GM12878 (cell line): ENCODE measurements at regions not wholly inside any gene's neighbourhood (a gene's known extent, or its start where the extent isn't known, plus 50 kb on each side); places are given as distances from the start of the nearest gene placed in this dataset.

Experiments
- ATAC-seq: fragments of 200-7000 bp; cut with Tn5 transposase; 3 replicates; pipeline ENCODE4 v1.9.1; 2020; ENCODE audit warnings: mild to moderate bottlenecking, moderate library complexity
- BruUV-seq: library from RNA; stranded (reverse); fragments of 400-500 nt; replicated peaks from 2 replicates; lab custom pipeline; 2021; lab: Mats Ljungman, UMichigan
- CTCF ChIA-PET: fragments of 300-600 bp; sonication (Branson Sonifier 250); formaldehyde crosslinking; extraction: SDS; loops from one replicate; lab custom pipeline; 2021; ENCODE audit warnings: inconsistent platforms; lab: Yijun Ruan, JAX
- POLR2A ChIA-PET: fragments of 350-600 bp; formaldehyde crosslinking; extraction: SDS; loops from one replicate; lab custom pipeline; 2021; ENCODE audit warnings: inconsistent platforms; lab: Charles Lee
- RAD21 ChIA-PET: fragments of 300-600 bp; sonication (Branson Sonifier 250); formaldehyde crosslinking; loops from one replicate; lab custom pipeline; 2023; ENCODE audit warnings: antibody characterized with exemption; ENCODE audit not compliant: unreplicated experiment; lab: Charles Lee
- SMC1A ChIA-PET: fragments of 300-600 bp; sonication (Branson Sonifier 250); formaldehyde crosslinking; loops from one replicate; lab custom pipeline; 2023; ENCODE audit not compliant: unreplicated experiment, uncharacterized antibody; lab: Charles Lee
- DNase-seq: peaks from one replicate; pipeline ENCODE4 v3.0.0-alpha.2; 2011; ENCODE audit warnings: low read depth, low spot score
- FAIRE-seq: peaks from 3 replicates; lab custom pipeline; 2011; peaks lifted over from hg19 to GRCh38; lab: Jason Lieb, UNC
- H2AFZ ChIP-seq: 2 replicates; pipeline ENCODE4 v1.6.0; 2011; ENCODE audit warnings: low read depth, low read length, control low read depth; ENCODE audit not compliant: control insufficient read depth
- H3K27ac ChIP-seq: 2 replicates; pipeline ENCODE4 v1.5.1; 2011; ENCODE audit warnings: control low read depth; ENCODE audit not compliant: control insufficient read depth, insufficient read depth
- H3K27me3 ChIP-seq, 2 experiments: replicated peaks in 1 of 2; 2 replicates each; pipeline versions ENCODE4 v1.6.0 to v1.6.1; 2011; ENCODE audit warnings: low read length in 1 of 2; ENCODE audit not compliant: control insufficient read depth in 2 of 2, insufficient read depth in 2 of 2
- H3K36me3 ChIP-seq, 2 experiments: 2 replicates each; pipeline ENCODE4 v1.5.1; 2011; ENCODE audit warnings: low read length in 1 of 2; ENCODE audit not compliant: control insufficient read depth in 2 of 2, insufficient read depth in 2 of 2
- H3K4me1 ChIP-seq: 2 replicates; pipeline ENCODE4 v1.6.1; 2011; ENCODE audit warnings: mild to moderate bottlenecking, low read length, moderate library complexity, mixed read lengths; ENCODE audit not compliant: control insufficient read depth, insufficient read depth
- H3K4me2 ChIP-seq: 2 replicates; pipeline ENCODE4 v1.6.0; 2011; ENCODE audit warnings: control low read depth; ENCODE audit not compliant: control insufficient read depth, insufficient read depth
- H3K4me3 ChIP-seq: fragments of 200-600 bp; sonication (generic); 2 replicates; pipeline ENCODE4 v1.5.1; 2016
- H3K79me2 ChIP-seq: 2 replicates; pipeline ENCODE4 v1.6.0; 2011; ENCODE audit warnings: low read length; ENCODE audit not compliant: control insufficient read depth, insufficient read depth
- H3K9ac ChIP-seq: 2 replicates; pipeline ENCODE4 v1.8.0; 2011; ENCODE audit warnings: low read length, control low read depth, mixed read lengths; ENCODE audit not compliant: control insufficient read depth, insufficient read depth
- H3K9me3 ChIP-seq: replicated peaks from 3 replicates; pipeline ENCODE4 v1.5.1; 2011; ENCODE audit warnings: mild to moderate bottlenecking, low read length; ENCODE audit not compliant: control insufficient read depth, insufficient read depth
- H4K20me1 ChIP-seq: 2 replicates; pipeline ENCODE4 v1.6.0; 2011; ENCODE audit not compliant: control insufficient read depth, insufficient read depth
- CTCF ChIP-seq, 3 experiments: IDR thresholded peaks in 2 of 3; conservative IDR thresholded peaks in 1 of 3; 2 replicates each; pipeline ENCODE4 v1.5.1; 2011; ENCODE audit warnings: low read depth in 3 of 3, low read length in 3 of 3, mild to moderate bottlenecking in 3 of 3, control low read depth in 2 of 3, moderate library complexity in 2 of 3, inconsistent platforms in 1 of 3, mixed read lengths in 1 of 3; ENCODE audit not compliant: control insufficient read depth in 2 of 3, insufficient read depth in 1 of 3; ENCODE audit errors: extremely low read depth in 1 of 3
- KDM1A ChIP-seq: fragments of 200-600 bp; sonication (generic); IDR thresholded peaks from 2 replicates; pipeline ENCODE4 v1.6.1; 2016; ENCODE audit warnings: borderline replicate concordance
- MTA2 ChIP-seq: fragments of 450-650 bp; IDR thresholded peaks from 2 replicates; pipeline ENCODE4 v1.6.1; 2016; ENCODE audit warnings: low read depth, mild to moderate bottlenecking, moderate library complexity
- SREBF2 ChIP-seq: IDR thresholded peaks from 2 replicates; pipeline ENCODE4 v1.6.1; 2012; ENCODE audit warnings: mild to moderate bottlenecking, low read length
- TAF1 ChIP-seq: IDR thresholded peaks from 2 replicates; pipeline ENCODE4 v1.6.1; 2011; ENCODE audit warnings: mild to moderate bottlenecking, low read depth, low read length, borderline replicate concordance
- ZSCAN29 ChIP-seq: fragments of 450-650 bp; IDR thresholded peaks from 2 replicates; pipeline ENCODE4 v1.6.1; 2017; ENCODE audit warnings: mild to moderate bottlenecking, moderate library complexity
- WGBS: methylation state at CpG from one replicate; pipeline ENCODE4 v1.1.6; 2016; ENCODE audit warnings: low lambda C conversion rate; ENCODE audit not compliant: insufficient replicate concordance, insufficient coverage; ENCODE audit errors: missing lambda C conversion rate; 5-methylcytosine and 5-hydroxymethylcytosine counted together
- in situ Hi-C: fragments of 300-500 bp; cut with MboI; formaldehyde crosslinking; loops from 9 replicates; pipeline ENCODE4 v1.14.3; 2018; ENCODE audit warnings: mixed read lengths
- intact Hi-C: fragments of 100-400 bp; cut with micrococcal nuclease; formaldehyde crosslinking; loops from one replicate; pipeline ENCODE4 v1.14.2; 2022; ENCODE audit not compliant: unreplicated experiment

DNA sequence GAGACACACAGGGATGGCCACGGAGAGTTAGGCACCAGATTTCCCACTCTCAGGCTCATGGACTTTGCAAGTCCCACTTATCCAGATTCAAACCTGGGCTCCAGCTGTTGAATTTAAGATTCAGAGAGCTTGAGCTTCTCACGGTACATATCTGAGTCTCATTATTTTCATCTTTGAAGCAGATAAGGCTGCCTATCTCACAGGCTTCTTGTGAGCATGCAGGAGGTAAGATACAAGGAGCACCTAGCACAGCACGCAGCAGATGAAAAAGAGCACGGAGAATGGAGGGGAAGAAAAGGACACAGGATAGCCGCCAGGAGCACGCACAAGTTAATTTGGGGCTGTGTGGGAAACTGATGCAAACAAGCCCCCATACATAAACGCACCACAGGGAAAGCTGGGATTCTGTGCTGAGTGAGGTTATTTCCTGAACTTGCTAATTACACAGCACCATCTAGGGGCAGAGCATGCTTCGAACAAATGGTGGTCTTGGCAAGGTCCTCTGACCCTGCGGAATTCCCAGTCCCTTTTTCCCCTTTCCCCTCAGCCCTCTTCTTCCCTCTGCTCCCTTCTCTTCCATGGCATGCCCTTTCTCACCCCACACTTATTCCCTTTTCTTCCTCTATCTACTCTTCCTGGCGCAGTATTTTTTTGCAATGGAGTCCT lies 134.7 kb upstream of the VANGL1 start:
- H3K4me1 ChIP-seq = no peaks in the 10 kb centered on the region
- no peak for TF ChIP-seq KDM1A
- no peak for TF ChIP-seq SREBF2
- no peak for TF ChIP-seq ZSCAN29
- TF ChIP-seq TAF1 = no peak
- no peak for TF ChIP-seq MTA2
- peak; percentile 26 to 33 (median 27); a peak in 4 of 6 replicates for TF ChIP-seq CTCF (IDR thresholded peaks at IDR 0.05 in 2 of 3, conservative IDR thresholded peaks at IDR 0.05 in 1 of 3; ENCODE audit: control insufficient read depth in 2 of 3, extremely low read depth in 1 of 3, insufficient read depth in 1 of 3, low read depth in 3 of 3, low read length in 3 of 3)
- TF ChIP-seq, all 136 proteins: peak for 1
- Histone ChIP-seq H2AFZ (no peak overlapping the region), H4K20me1 (no peaks in the 10 kb centered on the region), H3K36me3 (no peaks in the 10 kb centered on the region), H3K27ac (no peak overlapping the region), H3K9ac (no peak overlapping the region), H3K4me3 (no peak overlapping the region), H3K27me3 (no peaks in the 10 kb centered on the region; a peak in 1 of 4 replicates), H3K79me2 (no peaks in the 10 kb centered on the region), H3K9me3 (no peaks in the 10 kb centered on the region; the same call in 2 of the 3 replicates), H3K4me2 (no peak overlapping the region)
- POLR2A ChIA-PET = no interaction called here
- ATAC-seq (no peak), FAIRE-seq (no peak), DNase-seq (no peak)
- RAD21 ChIA-PET = no interaction called here
- no TSS peak for BruUV-seq
- SMC1A ChIA-PET = no interaction called here
- intact Hi-C loops (no loop called here), in situ Hi-C loops (no loop called here)
- CTCF ChIA-PET = interaction anchor here (1.1 kb wide), 1 partner anchor 455 kb away, joined by 4 read pairs; no protein-coding TSS in a partner anchor
- 36% methylated on average over 10 of the region's 10 CpGs for WGBS
